CD4-positive, alpha-beta T cell treated with Interleukin-15 for 4 hours (primary cell): ENCODE measurements at regions not wholly inside any gene's neighbourhood (a gene's known extent, or its start where the extent isn't known, plus 50 kb on each side); places are given as distances from the start of the nearest gene placed in this dataset.

Experiments used
- DNase-seq: peaks from one replicate; pipeline ENCODE4 v3.0.0-alpha.2; 2020; ENCODE audit warnings: low spot score

DNA sequence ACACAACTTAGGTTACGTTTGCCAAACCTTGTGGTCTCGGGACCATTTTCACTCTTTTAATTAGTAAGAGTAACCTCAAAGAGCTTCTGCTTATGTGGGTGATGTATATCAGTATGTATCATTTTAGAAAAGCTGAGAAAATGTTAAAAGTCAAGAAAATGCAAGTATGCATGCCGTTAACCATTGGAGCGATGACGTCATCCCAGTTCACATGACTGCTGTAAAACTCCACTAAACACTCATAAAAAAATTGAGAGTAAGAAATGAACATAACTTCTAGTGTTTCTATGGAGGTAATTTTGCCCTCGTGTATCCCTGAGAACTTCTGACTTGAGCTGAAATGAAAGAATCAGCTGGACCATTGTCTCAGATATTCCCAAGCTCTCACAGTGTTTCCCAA is 250.0 kb upstream of the CDH4 start:
- DNase-seq = no peak

DNA sequence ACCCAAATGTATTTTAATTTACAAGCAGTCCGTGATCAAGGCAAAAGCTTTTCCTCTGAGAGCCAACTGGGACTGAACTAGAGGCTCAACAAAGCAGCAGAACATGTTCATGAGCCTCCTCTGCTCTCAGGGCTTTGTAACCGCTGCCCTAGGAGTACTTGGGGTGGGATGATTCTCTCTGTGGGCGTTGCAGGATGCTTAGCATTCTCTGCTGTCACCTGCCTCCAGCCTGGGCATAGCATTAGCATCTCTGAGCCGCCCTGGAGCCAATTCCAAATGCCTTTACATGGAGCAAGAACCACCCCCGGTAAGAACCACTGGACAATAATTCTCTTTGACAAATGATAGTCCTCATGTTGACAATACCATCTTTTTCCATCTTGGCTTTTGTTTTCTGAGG is 237.6 kb upstream of the CDH4 start:
- DNase-seq = no peak

DNA sequence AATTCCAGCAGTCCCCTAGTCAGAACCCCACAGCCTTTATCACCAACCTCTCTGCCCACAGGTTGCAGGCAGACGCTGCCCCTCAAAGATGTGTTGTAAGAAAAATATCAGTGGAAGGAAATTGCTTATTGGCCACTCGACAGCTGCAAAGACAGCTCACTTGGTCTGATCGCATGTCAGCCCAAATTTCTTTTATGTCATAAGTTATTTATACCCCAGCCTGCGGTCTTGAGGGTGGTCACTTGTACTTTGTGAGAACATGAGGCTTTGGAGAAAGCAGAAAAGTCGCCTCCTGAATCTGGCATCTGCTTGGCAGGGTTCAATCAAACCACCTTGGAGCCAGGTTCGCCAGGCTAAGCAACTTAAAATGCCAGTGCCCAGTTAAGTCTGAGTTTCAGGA is 236.5 kb upstream of the CDH4 start:
- DNase-seq = no peak

- DNase-seq = no peak
These were observed 232.7 kb upstream of the CDH4 start for GRCh38 chr20:61019322-61019721.

DNA sequence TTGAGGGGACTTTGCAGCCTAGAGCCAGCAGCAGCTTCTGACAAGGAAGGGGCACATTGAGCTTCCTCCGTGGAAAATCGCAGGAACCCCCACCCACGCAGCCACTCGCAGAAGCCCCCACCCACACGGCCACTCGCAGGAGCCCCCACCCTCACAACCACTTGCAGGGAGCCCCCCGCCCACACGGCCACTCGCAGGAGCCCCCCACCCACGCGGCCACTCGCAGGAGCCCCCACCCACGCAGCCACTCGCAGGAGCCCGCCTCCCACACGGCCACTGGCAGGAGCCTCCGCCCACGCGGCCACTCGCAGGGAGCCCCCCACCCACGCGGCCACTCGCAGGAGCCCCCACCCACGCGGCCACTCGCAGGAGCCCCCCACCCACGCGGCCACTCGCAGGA is 228.4 kb upstream of the CDH4 start:
- no peak for DNase-seq

- DNase-seq = no peak
These were observed 227.7 kb upstream of the CDH4 start for GRCh38 chr20:61024390-61024789.

GRCh38 chr20:61025536-61025935 is 226.5 kb upstream of the CDH4 start:
- DNase-seq = no peak

GRCh38 chr20:61026173-61026572 is 225.9 kb upstream of the CDH4 start:
- no peak for DNase-seq

GRCh38 chr20:61026731-61027130 is 225.3 kb upstream of the CDH4 start:
- no peak for DNase-seq

- no peak for DNase-seq
These were observed 224.8 kb upstream of the CDH4 start for GRCh38 chr20:61027218-61027617.

GRCh38 chr20:61030130-61030529 is 221.9 kb upstream of the CDH4 start:
- no peak for DNase-seq

DNA sequence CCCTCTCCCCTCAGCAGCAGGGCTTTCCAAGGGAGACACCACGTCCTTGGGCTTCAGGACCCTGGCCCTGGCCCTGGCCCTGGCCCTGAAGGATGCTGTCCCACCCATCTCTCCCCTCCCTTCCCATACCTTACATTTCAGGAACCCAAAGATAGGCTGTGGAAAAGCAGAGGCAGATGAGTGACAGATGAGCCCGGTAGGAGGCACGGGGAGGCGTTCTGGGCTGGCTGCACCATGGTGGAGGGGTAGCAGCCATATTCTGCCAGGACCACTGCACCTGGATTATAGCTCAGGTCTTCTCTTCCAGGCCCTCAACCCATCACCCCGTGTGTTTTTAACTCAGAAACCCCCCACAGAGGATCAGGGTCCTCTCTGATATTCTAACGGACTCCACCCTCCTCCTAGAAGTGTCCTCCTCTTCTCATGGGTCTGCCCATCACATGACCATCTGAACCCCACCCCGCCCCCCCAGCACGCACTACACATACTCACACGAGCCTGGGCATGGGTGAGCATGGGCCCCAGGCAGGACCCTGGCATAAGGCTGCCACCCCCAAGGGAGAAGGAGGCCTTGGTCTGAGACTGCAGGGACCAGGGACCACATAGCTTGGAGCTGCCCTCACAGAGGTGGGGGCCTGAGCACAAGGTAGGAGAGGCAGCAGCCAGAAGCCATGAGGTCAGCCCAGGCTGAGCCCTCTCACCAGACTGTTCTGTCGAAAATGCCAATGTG is 220.8 kb upstream of the CDH4 start:
- DNase-seq = no peak

DNA sequence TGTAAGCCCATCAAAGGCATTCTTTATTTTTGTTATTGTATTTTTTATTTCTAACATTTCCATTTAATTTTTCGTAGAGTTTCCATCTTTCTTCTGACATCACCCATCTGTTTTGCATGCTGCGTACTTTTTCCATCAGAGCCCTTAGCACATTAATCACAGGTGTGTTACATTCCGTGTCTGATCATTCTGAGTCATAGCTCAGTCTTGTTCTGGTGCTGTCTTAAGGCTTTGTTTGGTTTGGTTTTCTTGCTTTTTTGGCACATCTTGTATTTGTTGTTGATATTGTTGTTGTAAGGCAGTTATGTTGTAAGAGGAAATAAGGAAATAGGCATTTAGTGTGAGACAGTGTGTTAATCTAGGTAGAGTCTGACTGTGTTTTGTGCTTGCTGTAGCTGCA is 214.6 kb upstream of the CDH4 start:
- no peak for DNase-seq

- no peak for DNase-seq
These were observed 210.6 kb upstream of the CDH4 start for GRCh38 chr20:61041481-61041880.

DNA sequence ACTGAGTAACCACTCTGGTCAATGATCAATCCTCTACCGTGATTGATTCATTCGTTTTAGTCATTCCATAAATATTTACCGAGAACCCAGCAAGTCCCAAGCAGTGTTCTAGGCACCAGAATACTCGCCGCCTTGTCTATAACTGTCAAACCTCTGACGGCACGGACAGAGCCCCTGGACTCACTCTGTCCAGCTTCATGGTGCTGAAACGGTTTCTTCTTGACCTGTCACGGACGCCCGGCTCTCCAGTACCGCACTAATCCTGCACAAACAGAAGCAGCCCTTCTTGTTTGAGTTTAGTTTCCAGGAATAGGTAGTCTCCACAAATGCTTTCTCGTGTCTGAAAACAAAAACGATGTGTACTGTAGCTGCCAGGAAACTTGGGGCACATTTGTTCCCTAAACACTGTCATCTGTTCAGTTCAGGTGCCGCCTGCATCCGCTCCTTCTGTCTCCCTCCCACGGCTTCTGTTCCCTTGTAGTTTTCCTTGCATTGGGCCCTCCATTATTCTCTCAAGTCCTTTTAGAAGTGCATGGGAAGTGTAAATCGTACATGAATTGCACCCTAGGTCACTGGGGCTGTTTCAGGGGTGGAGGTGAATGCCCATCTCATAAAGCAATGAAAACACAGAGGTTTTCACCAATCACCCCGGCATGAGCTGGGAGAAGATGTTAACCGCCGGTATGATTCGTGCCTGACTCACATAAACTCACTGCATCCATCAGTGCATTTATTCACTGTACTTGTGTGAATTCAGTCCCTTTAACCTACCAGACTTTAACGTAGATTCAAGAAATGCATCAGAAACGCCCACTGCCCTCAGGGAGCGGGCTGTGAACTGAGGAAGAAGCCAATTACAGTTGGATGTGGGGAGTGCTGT is 209.3 kb upstream of the CDH4 start:
- DNase-seq = no peak

DNA sequence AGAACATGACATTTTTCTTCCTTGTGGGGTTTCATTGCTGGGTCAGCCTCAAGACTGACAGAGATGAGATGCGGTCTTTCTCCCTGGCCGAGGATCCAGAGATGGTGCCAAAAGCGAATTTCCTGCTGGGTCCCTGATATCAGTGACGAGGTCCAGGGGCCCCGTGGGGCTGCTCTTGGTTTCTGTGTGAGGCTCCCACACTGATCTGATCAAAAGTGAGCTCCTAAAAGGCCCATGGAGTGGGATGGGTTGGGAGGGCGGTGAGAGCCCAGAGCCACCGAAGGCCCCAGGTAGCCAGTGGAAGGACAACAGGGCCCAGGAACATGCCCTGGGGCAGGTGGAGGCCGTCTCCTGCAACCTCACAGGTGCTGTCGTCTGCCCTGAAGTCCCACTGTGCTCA is 208.4 kb upstream of the CDH4 start:
- no peak for DNase-seq

DNA sequence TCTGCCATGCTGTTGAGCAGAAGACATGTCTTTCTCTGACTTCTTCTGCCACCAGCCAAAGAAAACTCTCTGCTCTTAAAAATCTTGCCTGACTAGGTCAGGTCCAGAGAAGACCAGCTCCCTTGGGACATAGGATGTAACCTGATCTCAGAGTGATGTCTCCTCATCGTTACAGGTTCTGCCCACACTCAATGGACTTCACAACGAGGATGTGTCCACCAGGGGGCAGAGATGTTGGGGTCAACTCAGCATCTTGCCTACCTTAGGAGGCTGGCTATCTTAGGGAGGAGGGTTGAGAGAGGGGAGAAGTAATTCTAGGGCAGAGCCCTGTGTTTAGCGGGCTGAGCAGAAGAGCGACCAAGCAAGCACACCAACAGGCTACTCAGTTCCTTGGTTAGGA is 207.6 kb upstream of the CDH4 start:
- DNase-seq = no peak

DNA sequence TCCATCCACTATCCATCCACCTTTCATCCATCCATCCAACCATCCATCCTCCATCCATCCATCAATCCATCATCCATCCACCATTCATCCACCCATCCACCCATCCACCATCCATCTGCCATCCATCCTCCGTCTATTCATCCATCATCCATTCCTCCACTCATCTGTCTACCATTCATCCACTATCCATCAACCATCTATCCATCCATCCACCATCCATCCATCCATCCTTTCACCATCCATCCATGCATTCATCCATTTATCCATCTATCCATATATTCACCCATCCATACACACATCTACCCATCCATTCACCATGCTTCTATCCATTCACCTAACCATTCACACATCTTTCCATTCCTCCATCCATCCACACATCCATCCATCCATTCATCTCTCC is 207.0 kb upstream of the CDH4 start:
- no peak for DNase-seq

- no peak for DNase-seq
These were observed 206.0 kb upstream of the CDH4 start for GRCh38 chr20:61045876-61046585.

GRCh38 chr20:61046721-61047351 is 205.2 kb upstream of the CDH4 start:
- DNase-seq = no peak

- no peak for DNase-seq
These were observed 204.5 kb upstream of the CDH4 start for GRCh38 chr20:61047515-61047914.

DNA sequence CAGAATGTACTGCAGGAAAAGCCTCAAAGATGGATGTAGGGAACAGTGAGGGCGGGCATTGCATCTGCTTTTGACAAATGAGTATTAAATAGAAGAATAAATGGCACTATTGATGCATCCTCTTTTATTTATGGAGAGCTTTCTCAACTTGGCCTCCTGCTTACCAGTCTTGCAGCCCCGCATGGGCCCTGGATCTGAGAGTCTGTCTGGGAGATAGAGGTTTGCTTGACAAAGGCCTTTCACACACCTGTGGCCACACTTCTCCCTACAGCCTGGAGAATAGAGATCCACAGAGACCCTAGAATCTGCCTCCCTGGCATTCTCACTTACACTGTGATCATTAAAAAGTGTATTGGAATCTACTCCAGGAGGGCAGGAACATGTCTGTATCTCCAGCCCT is 203.8 kb upstream of the CDH4 start:
- no peak for DNase-seq

GRCh38 chr20:61049684-61050083 is 202.4 kb upstream of the CDH4 start:
- DNase-seq = no peak
